GM15510 (cell line): ENCODE measurements at regions not wholly inside any gene's neighbourhood (a gene's known extent, or its start where the extent isn't known, plus 50 kb on each side); places are given as distances from the start of the nearest gene placed in this dataset.

Experiments used
- POLR2A ChIP-seq: IDR thresholded peaks from 3 replicates; pipeline ENCODE4 v1.6.1; 2011; ENCODE audit warnings: borderline replicate concordance; ENCODE audit not compliant: insufficient read length; ENCODE audit errors: extremely low read depth

- no peak for TF ChIP-seq POLR2A
Observed at GRCh38 chr11:19502691-19503253, 209.9 kb upstream of the NAV2 start.

GRCh38 chr11:19501631-19502030 lies 211.0 kb upstream of the NAV2 start:
- TF ChIP-seq POLR2A = no peak

- TF ChIP-seq POLR2A = no peak
Observed at GRCh38 chr11:19499999-19500398, 212.6 kb upstream of the NAV2 start.

GRCh38 chr11:19499026-19499669 lies 213.5 kb upstream of the NAV2 start:
- TF ChIP-seq POLR2A = no peak

GRCh38 chr11:19493446-19494213 lies 219.0 kb upstream of the NAV2 start:
- no peak for TF ChIP-seq POLR2A

GRCh38 chr11:19482319-19483100 lies 230.1 kb upstream of the NAV2 start:
- no peak for TF ChIP-seq POLR2A

GRCh38 chr11:19480540-19480939 lies 232.1 kb upstream of the NAV2 start:
- TF ChIP-seq POLR2A = no peak

- TF ChIP-seq POLR2A = no peak
Observed at GRCh38 chr11:19478891-19479290, 233.7 kb upstream of the NAV2 start.

- no peak for TF ChIP-seq POLR2A
Observed at GRCh38 chr11:19474954-19475721, 234.4 kb upstream of the E2F8 start.

- no peak for TF ChIP-seq POLR2A
Observed at GRCh38 chr11:19474211-19474610, 233.5 kb upstream of the E2F8 start.

GRCh38 chr11:19472679-19473078 lies 231.9 kb upstream of the E2F8 start:
- TF ChIP-seq POLR2A = no peak

- no peak for TF ChIP-seq POLR2A
Observed at GRCh38 chr11:19467904-19468303, 227.2 kb upstream of the E2F8 start.

GRCh38 chr11:19466314-19466713 lies 225.6 kb upstream of the E2F8 start:
- no peak for TF ChIP-seq POLR2A

GRCh38 chr11:19463976-19464375 lies 223.2 kb upstream of the E2F8 start:
- no peak for TF ChIP-seq POLR2A
